Esophagus (tissue), 2 donors: ENCODE measurements at regions not wholly inside any gene's neighbourhood (a gene's known extent, or its start where the extent isn't known, plus 50 kb on each side); places are given as distances from the start of the nearest gene placed in this dataset.

Experiments
- H3K27ac ChIP-seq, 2 donors: one replicate each; pipeline ENCODE4 v1.5.1; 2013; ENCODE audit warnings: low read depth in 2 of 2, mild to moderate bottlenecking in 2 of 2, inconsistent platforms in 1 of 2, low read length in 1 of 2, moderate library complexity in 1 of 2
- H3K27me3 ChIP-seq, 2 donors: one replicate each; pipeline ENCODE4 v1.6.1; 2013; ENCODE audit warnings: low read length in 2 of 2, control low read depth in 1 of 2, mild to moderate bottlenecking in 1 of 2; ENCODE audit not compliant: insufficient read depth in 2 of 2, control insufficient read depth in 1 of 2
- H3K36me3 ChIP-seq, 2 donors: one replicate each; pipeline ENCODE4 v1.6.1; 2013; ENCODE audit warnings: low read length in 1 of 2; ENCODE audit not compliant: control insufficient read depth in 2 of 2, insufficient read depth in 2 of 2
- H3K4me1 ChIP-seq, 2 donors: one replicate each; pipeline ENCODE4 v1.6.1; 2013; ENCODE audit warnings: low read length in 1 of 2; ENCODE audit not compliant: control insufficient read depth in 2 of 2, insufficient read depth in 2 of 2
- H3K4me3 ChIP-seq, 2 donors: one replicate each; pipeline ENCODE4 v1.5.1; 2013; ENCODE audit warnings: low read length in 2 of 2, mild to moderate bottlenecking in 2 of 2, low read depth in 1 of 2, moderate library complexity in 1 of 2
- H3K9me3 ChIP-seq, 2 donors: one replicate each; pipeline ENCODE4 v1.6.1; 2013; ENCODE audit warnings: mild to moderate bottlenecking in 2 of 2, low read depth in 1 of 2, low read length in 1 of 2, moderate library complexity in 1 of 2; ENCODE audit not compliant: control insufficient read depth in 2 of 2, insufficient read depth in 1 of 2
- WGBS, 2 donors: extraction: QIAGEN DNeasy Blood & Tissue Kit; methylation state at CpG; one replicate each; pipeline ENCODE4 v1.1.7; 2013; 5-methylcytosine and 5-hydroxymethylcytosine counted together
- donor health status: healthy with polysubstance abuse.
- donor health status: Bipolar disorder and iron deficiency.

DNA sequence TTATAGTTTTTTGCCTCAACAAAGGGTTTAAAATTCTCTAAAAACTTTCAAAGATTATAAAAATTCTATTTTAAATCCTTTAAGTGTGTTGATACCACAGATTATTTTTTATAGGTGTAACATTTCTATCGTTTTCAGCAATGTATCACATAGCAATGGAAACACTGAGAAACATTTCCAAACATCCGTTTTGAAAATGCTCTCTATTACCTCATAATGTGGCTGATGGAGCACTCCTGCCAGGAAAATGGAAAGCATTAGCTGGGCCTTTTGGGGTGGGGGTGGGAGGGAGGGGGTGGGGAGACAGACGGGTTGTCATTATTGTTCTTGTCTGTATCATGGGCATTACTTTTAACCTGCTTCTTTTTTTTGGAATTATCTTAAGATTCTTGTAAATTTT, 516.5 kb downstream of the ACTL7B start:
- Histone ChIP-seq H3K27ac (no peak overlapping the region), H3K4me1 (no peaks in the 10 kb centered on the region), H3K36me3 (no peaks in the 10 kb centered on the region), H3K9me3 (no peaks in the 10 kb centered on the region), H3K4me3 (no peak overlapping the region), H3K27me3 (no peaks in the 10 kb centered on the region)
- WGBS, 2 donors: 52 to 55% methylated on average over 3 of the region's 3 CpGs

DNA sequence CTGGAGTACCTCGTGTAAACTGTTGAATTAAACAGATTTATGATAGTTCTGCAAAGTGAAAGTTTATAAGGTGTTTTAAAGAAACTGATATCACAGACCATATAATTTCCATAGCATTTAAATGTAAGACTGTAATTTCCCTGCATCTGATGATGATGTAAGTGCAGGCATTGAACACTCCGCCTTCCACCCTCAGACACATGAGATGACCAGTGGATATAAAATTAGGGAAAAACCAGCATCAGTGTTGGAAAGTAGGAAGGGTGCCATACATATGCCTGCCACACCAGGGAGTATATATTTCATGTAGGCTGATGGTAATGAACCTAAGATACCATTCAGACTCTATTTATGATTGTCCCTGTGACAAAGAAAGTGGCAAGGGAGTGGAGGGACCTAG, 519.2 kb downstream of the ACTL7B start:
- Histone ChIP-seq H3K27ac (no peak overlapping the region), H3K4me3 (no peak overlapping the region), H3K36me3 (no peaks in the 10 kb centered on the region), H3K9me3 (no peaks in the 10 kb centered on the region), H3K4me1 (no peaks in the 10 kb centered on the region), H3K27me3 (no peaks in the 10 kb centered on the region)
- 76 to 82% methylated on average over 2 of the region's 2 CpGs for WGBS, 2 donors

DNA sequence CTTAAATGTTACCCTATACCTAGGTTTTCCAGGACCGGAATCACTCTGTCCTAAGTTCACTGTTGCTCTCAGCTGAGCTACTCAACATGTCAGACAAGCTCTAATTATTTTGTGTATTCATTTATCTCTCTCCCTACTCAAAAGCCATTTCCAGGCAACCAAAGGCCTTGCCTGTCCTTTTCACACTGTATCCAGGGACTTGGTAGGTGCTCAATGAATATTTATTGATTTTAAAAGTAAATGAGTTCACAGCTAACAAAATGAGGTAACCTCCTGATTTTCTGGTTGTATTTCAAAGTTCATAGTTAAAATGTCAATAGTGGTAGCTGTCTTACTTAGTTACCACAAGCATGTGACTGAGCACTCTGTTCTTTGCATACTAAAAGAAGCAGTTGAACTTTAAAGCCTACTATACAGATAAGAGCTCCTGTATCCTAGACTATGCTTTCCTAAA, 522.2 kb downstream of the ACTL7B start:
- H3K9me3 ChIP-seq: no peaks in the 10 kb centered on the region
- no peak overlapping the region for H3K27ac ChIP-seq
- no peaks in the 10 kb centered on the region for H3K27me3 ChIP-seq
- 79 to 81% methylated on average over 1 of the region's 1 CpG for WGBS, 2 donors
- no peaks in the 10 kb centered on the region for H3K36me3 ChIP-seq
- H3K4me1 ChIP-seq: no peaks in the 10 kb centered on the region
- H3K4me3 ChIP-seq: no peak overlapping the region

DNA sequence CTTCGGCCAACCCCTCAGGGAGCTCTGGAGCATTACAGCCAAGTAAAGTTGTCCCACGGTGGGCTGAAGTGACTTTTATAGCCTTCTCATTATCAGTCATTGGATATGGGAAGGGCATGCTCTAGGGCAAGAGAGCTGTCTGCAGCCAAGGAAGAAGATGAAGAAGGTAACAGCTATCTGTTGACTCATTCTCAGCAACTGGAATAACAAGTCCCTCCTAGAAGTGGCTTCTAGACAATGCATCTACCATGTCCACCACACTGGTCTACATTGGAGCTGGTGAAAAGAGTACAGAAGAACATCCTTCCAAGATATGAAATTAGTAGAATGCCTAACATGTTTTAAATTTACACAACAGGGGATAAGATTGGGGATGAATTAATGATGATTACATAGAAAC, 524.2 kb downstream of the ACTL7B start:
- H3K36me3 ChIP-seq: no peaks in the 10 kb centered on the region
- H3K4me3 ChIP-seq: no peak overlapping the region
- no peaks in the 10 kb centered on the region for H3K4me1 ChIP-seq
- WGBS, 2 donors: 74 to 82% methylated on average over 2 of the region's 2 CpGs
- no peaks in the 10 kb centered on the region for H3K27me3 ChIP-seq
- H3K9me3 ChIP-seq: no peaks in the 10 kb centered on the region
- no peak overlapping the region for H3K27ac ChIP-seq

DNA sequence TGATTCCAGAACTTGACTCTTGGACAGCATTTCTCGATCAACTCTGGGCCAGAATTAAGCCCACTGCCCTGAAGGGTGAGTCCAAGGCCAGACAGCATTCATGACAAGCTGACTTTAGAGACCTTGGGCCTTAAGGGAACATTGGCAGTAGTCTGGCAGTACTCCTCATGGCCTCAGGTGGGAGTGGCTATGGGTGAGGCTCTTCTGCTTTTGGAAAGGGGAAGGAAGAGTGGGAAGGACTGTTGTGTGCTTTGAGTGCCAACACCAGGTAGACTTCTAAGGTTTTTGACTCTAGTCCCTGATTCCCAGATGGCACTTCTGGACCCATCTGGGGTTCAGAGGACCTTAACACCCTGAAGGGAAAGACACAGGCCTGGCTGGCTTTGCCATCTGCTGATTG, 530.4 kb downstream of the ACTL7B start:
- no peaks in the 10 kb centered on the region for H3K4me1 ChIP-seq
- H3K36me3 ChIP-seq: no peaks in the 10 kb centered on the region
- 85 to 100% methylated on average over 1 of the region's 1 CpG for WGBS, 2 donors
- no peak overlapping the region for H3K4me3 ChIP-seq
- no peaks in the 10 kb centered on the region for H3K27me3 ChIP-seq
- H3K27ac ChIP-seq: no peak overlapping the region
- H3K9me3 ChIP-seq: peaks cover 0 to 4% of the 10 kb centered on the region in 2 donors

DNA sequence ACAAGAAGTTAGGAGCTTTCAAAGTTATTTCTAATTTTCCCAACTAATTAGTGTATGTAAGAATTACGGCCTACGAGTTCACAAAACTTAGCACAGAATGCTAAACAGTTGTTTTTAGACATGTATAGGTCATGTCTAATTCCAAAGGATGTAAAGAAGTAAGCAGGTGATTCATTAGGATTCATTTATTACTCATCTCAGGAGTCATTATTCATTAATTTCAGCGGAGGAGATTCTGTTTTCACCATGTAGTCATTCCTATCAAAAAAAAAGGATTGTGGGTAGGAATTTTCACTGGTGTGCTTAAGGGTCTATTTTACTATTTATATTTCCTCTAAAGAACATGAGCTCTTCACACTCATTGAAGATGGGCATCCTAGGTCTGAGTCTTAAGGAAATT, 532.2 kb downstream of the ACTL7B start:
- no peaks in the 10 kb centered on the region for H3K27me3 ChIP-seq
- H3K36me3 ChIP-seq: no peaks in the 10 kb centered on the region
- no peaks in the 10 kb centered on the region for H3K4me1 ChIP-seq
- H3K4me3 ChIP-seq: no peak overlapping the region
- no peak overlapping the region for H3K27ac ChIP-seq
- H3K9me3 ChIP-seq: peaks cover 0 to 4% of the 10 kb centered on the region in 2 donors
- 58 to 64% methylated on average over 3 of the region's 3 CpGs for WGBS, 2 donors

DNA sequence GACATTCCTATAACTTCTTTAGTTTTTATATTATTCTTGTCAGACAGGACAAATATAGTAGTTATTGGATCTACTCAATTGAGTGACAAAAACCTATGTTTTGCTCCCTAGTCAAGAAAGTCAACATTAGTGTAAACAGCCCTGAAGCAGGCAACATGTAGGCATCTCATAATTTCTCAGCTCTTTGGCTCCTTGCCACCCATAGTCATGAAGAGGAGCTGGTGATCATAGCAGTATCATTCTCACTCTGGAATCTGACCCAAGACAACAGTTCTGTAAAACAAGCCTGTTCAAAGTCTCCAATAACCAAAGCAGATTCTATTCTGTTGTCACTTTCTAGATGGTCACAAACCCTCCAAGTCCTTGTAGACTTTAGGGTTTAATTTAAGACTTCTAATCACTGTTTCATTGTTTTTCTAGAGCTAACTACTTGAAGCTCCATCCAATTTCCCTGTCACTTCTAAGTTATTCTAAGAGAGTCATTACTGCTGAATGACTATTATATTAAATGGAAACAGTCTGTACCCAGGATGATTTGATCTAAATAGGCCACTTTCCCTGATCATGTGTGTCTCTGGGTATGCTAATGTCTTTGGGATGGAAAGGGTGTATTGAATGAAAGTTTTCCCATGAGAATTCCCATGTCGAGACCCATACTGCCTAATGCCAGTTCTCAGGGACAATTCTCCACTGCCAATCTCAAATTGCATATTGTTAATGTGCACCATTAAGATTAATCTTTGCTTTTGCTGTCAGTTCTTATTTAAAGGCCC, 533.3 kb downstream of the ACTL7B start:
- Histone ChIP-seq H3K9me3 (peaks cover 0 to 4% of the 10 kb centered on the region in 2 donors), H3K4me3 (no peak overlapping the region), H3K27me3 (no peaks in the 10 kb centered on the region), H3K4me1 (no peaks in the 10 kb centered on the region), H3K36me3 (no peaks in the 10 kb centered on the region), H3K27ac (no peak overlapping the region)
- 77 to 86% methylated on average over 1 of the region's 1 CpG for WGBS, 2 donors

DNA sequence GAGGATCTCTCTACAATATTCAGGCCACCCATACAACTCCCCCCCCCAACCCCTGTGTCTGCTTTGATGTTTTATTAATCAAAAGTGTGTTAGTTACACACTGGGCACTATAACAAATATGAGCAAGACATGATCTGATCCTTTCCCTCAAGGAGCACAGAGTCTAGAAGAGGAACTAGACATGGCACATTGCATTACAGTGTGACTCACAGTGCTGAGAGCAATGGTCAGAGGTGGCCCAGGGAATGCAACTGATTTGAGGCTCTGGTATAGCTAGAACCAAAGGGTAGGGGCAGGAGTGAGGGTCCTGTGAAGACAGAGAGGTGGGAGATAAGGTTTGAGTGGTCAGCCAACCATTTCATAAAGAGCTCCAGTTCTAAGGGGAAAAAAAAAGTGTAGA, 539.2 kb downstream of the ACTL7B start:
- Histone ChIP-seq H3K27me3 (no peaks in the 10 kb centered on the region), H3K4me3 (no peak overlapping the region), H3K36me3 (no peaks in the 10 kb centered on the region), H3K4me1 (peaks cover 0 to 2% of the 10 kb centered on the region in 2 donors), H3K27ac (no peak overlapping the region), H3K9me3 (no peaks in the 10 kb centered on the region)

DNA sequence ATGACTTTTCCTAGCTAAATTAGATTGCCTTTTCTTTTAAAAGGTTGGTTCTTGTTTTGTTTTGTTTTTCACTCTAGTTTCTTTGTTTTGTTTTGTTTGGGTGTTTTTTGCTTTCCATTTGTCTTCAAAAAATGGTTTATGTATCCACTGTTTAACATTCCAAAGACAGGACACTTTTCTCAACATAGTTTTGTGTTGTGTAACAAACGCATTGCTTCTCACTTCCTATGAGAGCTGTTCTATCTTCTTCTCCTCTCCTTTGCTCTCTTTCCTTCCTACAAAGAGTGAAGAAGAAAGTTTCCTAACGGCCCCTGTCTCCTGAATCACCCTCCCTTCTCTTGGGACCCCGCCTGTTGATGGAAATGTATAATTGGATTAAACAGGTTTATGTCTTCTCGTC, 539.7 kb downstream of the ACTL7B start:
- Histone ChIP-seq H3K9me3 (no peaks in the 10 kb centered on the region), H3K36me3 (no peaks in the 10 kb centered on the region), H3K27me3 (no peaks in the 10 kb centered on the region), H3K4me1 (peaks cover 0 to 2% of the 10 kb centered on the region in 2 donors), H3K27ac (no peak overlapping the region), H3K4me3 (no peak overlapping the region)
- 70 to 73% methylated on average over 4 of the region's 4 CpGs for WGBS, 2 donors

DNA sequence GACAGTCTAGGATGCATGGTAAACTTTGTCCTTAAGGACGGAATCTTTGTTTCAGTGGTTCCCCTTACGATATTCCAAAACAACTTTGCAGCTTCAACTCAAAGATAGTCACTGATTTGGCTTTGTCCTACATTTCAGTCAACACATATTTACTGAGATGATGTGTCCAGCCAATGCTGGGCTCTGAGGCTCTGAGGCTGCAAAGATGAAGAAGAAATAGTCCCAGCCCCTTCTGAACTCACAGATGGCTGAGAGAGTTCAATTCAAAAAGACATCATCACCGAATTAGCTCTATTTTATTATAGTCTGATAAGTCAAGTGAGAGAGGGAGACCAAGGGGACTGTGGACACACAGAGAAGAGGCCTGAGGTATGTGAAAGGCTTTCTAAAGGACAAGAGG, 544.0 kb downstream of the ACTL7B start:
- peaks cover 0 to 2% of the 10 kb centered on the region in 2 donors for H3K4me1 ChIP-seq
- H3K27ac ChIP-seq: no peak overlapping the region
- WGBS, 2 donors: 83 to 86% methylated on average over 3 of the region's 3 CpGs
- no peaks in the 10 kb centered on the region for H3K27me3 ChIP-seq
- H3K4me3 ChIP-seq: no peak overlapping the region
- no peaks in the 10 kb centered on the region for H3K36me3 ChIP-seq
- H3K9me3 ChIP-seq: no peaks in the 10 kb centered on the region
